ENCODE measurements at regions not wholly inside any gene's neighbourhood (a gene's known extent, or its start where the extent isn't known, plus 50 kb on each side); places are given as distances from the start of the nearest gene placed in this dataset.

- Histone ChIP-seq H3K27ac (ENCODE audit: insufficient read depth, low read length) (no peak overlapping the region), H4K91ac (ENCODE audit: insufficient read depth, low read depth, low read length) (no peak overlapping the region), H4K20me1 (ENCODE audit: insufficient read depth, low read length) (no peaks in the 10 kb centered on the region), H3K4me1 (ENCODE audit: control insufficient read depth, insufficient read depth, low read length) (no peaks in the 10 kb centered on the region), H2BK15ac (ENCODE audit: low read depth, low read length) (no peak overlapping the region), H3K4me3 (ENCODE audit: insufficient read depth, low read depth, low read length) (no peak overlapping the region), H3K79me1 (ENCODE audit: low read depth in 1 of 2, low read length in 2 of 2) (peaks cover 10 to 18% of the 10 kb centered on the region in 2 experiments), H3K36me3 (ENCODE audit: control insufficient read depth, insufficient read depth, low read length) (no peaks in the 10 kb centered on the region; the same call in 1 of the 2 replicates), H2BK20ac (ENCODE audit: low read depth, low read length) (no peak overlapping the region), H3K4ac (ENCODE audit: low read depth, low read length) (no peak overlapping the region), H2BK5ac (ENCODE audit: low read depth, low read length, poor library complexity, severe bottlenecking) (no peak overlapping the region), H2AK5ac (ENCODE audit: low read depth, low read length) (no peak overlapping the region), H3K18ac (ENCODE audit: low read depth, low read length) (no peak overlapping the region), H2AK9ac (replicated peaks; ENCODE audit: low read depth, low read length, poor library complexity) (no peak overlapping the region), H3K9ac (ENCODE audit: low read depth, low read length) (no peak overlapping the region), H4K5ac (ENCODE audit: low read depth, low read length) (no peak overlapping the region), H2BK120ac (ENCODE audit: low read depth, low read length) (no peak overlapping the region), H3K9me3 (ENCODE audit: control insufficient read depth, insufficient read depth, low read length) (no peaks in the 10 kb centered on the region), H3K56ac (ENCODE audit: extremely low read depth, insufficient read depth, low read length) (no peak overlapping the region), H3K23ac (ENCODE audit: low read depth, low read length) (no peak overlapping the region), H2AFZ (replicated peaks; ENCODE audit: low read length, poor library complexity) (no peak overlapping the region), H4K8ac (ENCODE audit: low read depth in 2 of 2, low read length in 2 of 2) (no peak overlapping the region), H3K27me3 (ENCODE audit: control insufficient read depth, insufficient read depth, low read length) (no peaks in the 10 kb centered on the region), H3K4me2 (ENCODE audit: low read depth, low read length) (no peak overlapping the region), H3K9me1 (ENCODE audit: insufficient read depth, low read length) (no peaks in the 10 kb centered on the region), H3K14ac (replicated peaks; ENCODE audit: low read depth, low read length) (no peak overlapping the region)
- ChIA-PET CTCF (no interaction called here), POLR2A (ENCODE audit: unreplicated experiment) (no interaction called here)
- in situ Hi-C loops (cut with MboI; ENCODE audit: low sequenced_read_pairs), result no loop called here
- no TSS peak for BruUV-seq (replicated peaks)
- dilution Hi-C loops (cut with HindIII; ENCODE audit: low sequenced_read_pairs, unreplicated experiment), result no loop called here
- intact Hi-C loops (cut with micrococcal nuclease), result no loop called here
- DNase-seq (no peak), ATAC-seq (ENCODE audit: low read depth) (no peak)
- no peak for TF ChIP-seq CHD1 (IDR thresholded peaks at IDR 0.05; ENCODE audit: low read depth, low read length)
- TF ChIP-seq RCOR1 (IDR thresholded peaks at IDR 0.05; ENCODE audit: insufficient replicate concordance, low read length), result no peak
- no peak for TF ChIP-seq MAZ (IDR thresholded peaks at IDR 0.05; ENCODE audit: borderline replicate concordance, low read depth, low read length)
- no peak for TF ChIP-seq CTCF (conservative IDR thresholded peaks at IDR 0.05; ENCODE audit: low read depth, low read length)
- TF ChIP-seq RFX5 (IDR thresholded peaks at IDR 0.05; ENCODE audit: low read depth, low read length), result no peak
- no peak for TF ChIP-seq RAD21 (IDR thresholded peaks at IDR 0.05; ENCODE audit: low read length)
- no peak for TF ChIP-seq NFE2L2 (IDR thresholded peaks at IDR 0.05; ENCODE audit: low read depth, low read length)
- no peak for TF ChIP-seq CEBPB (IDR thresholded peaks at IDR 0.05; ENCODE audit: low read depth, low read length)
- TF ChIP-seq ELK1 (IDR thresholded peaks at IDR 0.05; ENCODE audit: borderline replicate concordance, low read depth, low read length), result no peak
- no peak for TF ChIP-seq SMC3 (IDR thresholded peaks at IDR 0.05; ENCODE audit: low read depth, low read length)
- TF ChIP-seq POLR2A (IDR thresholded peaks at IDR 0.05; ENCODE audit: low read depth, low read length), result no peak
- TF ChIP-seq BHLHE40 (IDR thresholded peaks at IDR 0.05; ENCODE audit: low read depth, low read length), result no peak
- no peak for TF ChIP-seq MXI1 (IDR thresholded peaks at IDR 0.05; ENCODE audit: borderline replicate concordance, low read depth, low read length)
- TF ChIP-seq, protein P1, sequence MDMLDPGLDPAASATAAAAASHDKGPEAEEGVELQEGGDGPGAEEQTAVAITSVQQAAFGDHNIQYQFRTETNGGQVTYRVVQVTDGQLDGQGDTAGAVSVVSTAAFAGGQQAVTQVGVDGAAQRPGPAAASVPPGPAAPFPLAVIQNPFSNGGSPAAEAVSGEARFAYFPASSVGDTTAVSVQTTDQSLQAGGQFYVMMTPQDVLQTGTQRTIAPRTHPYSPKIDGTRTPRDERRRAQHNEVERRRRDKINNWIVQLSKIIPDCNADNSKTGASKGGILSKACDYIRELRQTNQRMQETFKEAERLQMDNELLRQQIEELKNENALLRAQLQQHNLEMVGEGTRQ (IDR thresholded peaks at IDR 0.05; ENCODE audit: low read depth, low read length), result no peak
- WGBS, 2 experiments (ENCODE audit: extremely low coverage in 2 of 2, insufficient read length in 1 of 2), result no CpG with 5 or more reads among the region's 1 CpG
Measured at GRCh38 chr9:109948453-109948852, 168.5 kb downstream of the PALM2AKAP2 start.

All from IMR-90 (cell line).